Hematopoietic multipotent progenitor cell treated with erythropoietin and hydrocortisone succinate and interleukin-3 and kit ligand, for 15 days (in vitro differentiated cells): ENCODE measurements at regions not wholly inside any gene's neighbourhood (a gene's known extent, or its start where the extent isn't known, plus 50 kb on each side); places are given as distances from the start of the nearest gene placed in this dataset.
"Not testable (repeated sequence)": the region's sequence is repeated elsewhere in the genome, so short reads cannot be mapped to it uniquely, and the experiment has no call there.

ENCODE experiments used
- DNase-seq: peaks from one replicate; pipeline ENCODE4 v3.0.0-alpha.2; 2015; ENCODE audit warnings: low spot score

DNA sequence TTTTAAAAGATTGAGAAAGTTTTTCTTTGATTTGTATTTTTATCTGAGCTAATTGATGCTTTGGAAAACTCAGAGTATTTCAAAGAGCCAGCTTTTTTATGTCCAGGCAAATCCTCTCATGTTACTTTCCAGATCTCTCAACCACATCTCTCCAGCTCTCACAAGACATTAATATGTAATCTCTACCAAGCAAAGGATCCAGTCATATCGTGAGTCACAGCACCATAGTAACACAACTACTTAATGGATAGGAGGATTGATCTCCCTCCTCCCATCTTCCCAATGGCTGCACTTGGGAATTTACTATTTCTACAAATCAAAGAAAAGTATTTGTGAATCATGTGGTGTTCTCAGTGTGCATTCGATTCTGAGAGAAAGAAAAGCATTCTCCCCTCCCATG is 63.3 kb downstream of the POU4F1 start:
- DNase-seq, result no peak

DNA sequence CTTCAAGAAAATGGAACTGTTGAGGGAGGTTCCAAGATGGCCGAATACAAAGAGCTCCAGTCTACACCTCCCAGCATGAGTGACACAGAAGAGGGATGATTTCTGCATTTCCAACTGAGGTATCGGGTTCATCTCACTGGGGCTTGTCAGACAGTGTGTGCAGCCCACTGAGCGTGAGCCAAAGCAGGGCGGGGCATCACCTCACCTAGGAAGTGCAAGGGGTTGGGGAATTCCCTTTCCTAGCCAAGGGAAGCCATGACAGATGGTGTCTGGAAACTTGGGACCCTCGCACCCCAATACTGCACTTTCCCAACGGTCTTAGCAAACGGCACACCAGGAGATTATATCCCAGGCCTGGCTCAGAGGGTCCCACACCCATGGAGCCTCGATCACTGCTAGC is 77.3 kb downstream of the POU4F1 start:
- not testable (repeated sequence) for DNase-seq

DNA sequence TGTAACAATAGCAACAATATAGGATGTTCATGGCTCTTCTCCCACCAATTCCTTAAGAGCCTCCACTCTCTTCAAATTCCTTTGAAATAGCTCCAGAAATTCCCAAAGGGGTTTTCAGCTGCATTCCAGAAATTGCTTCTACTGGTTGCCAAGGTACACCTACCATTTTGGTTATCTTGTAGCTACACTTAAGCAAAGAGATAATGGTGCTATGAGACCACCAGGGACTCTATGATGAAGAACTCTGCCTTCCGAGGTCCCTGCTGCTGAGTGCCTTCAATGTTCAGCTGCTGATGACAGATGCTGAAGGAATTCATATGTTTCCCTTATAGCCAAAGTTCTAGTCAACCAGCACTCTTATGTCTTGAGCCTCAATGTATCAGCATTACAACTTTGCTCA is 78.4 kb downstream of the POU4F1 start:
- DNase-seq, result no peak

DNA sequence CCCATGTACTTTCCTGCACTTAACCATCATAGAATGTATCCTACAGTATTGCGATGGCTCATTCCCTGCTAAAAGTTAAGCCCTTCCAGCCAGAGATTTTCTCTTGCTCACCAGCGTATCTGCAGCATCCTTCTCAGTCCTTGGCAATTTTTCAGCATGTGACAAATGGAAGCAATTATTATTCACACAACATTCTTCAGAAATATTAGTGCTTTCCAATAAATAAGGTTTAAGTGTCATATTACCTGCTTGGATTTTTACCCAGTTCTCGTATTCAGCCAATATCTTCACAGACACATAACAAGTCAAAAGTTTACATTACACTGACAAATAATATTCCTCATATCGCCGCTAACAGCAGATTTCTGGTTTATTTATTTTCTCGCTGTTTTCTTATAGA is 82.3 kb downstream of the POU4F1 start:
- no peak for DNase-seq

DNA sequence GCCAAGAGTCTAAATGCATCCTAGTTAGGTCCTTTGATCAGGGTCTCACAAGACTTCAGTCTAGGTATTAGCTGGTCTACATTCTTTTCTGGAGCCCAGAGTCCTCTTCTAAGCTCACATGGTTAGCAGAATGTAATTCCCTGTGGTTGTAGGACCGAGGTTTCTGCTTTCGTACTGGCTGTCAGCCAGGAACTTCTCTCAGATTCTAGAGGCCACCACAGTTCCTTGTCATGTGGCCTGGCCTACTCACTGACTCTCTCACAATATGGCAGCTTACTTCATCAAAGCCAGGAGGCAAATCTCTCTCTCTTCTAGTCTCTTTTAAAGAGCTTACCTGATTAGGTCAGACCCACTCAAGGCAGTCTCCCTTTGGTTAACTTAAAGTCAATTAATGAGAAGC is 82.9 kb downstream of the POU4F1 start:
- no peak for DNase-seq

DNA sequence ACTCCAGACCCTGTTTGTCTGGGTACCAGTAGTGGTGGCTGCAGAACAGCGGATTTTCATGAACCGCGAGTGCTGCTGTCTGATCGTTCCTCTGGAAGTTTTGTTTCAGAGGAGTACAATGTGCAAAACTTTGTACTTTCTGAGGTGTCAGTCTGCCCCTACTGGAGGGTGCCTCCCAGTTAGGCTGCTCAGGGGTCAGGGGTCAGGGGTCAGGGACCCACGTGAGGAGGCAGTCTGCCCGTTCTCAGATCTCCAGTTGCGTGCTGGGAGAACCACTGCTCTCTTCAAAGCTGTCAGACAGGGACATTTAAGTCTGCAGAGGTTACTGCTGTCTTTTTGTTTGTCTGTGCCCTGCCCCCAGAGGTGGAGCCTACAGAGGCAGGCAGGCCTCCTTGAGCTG is 84.9 kb downstream of the POU4F1 start:
- not testable (repeated sequence) for DNase-seq

DNA sequence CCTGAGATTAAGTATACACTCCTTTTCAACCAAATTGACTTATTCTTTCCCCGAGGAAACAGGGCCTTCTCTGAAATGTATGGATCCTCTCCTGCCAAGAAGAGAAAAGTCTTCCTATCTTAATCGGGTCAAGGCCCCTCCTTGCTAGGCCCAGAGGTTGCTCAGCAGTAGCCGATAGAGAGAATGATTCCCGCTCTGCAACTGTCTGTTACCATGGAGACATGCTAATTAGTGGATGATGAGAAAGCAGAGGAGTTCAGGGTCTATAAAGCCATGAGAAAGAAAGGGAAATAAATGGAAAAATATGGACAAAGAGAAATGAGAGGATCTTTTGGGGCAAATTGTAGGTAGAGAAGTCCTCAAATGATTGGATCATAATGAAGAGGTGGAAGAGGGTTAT is 103.5 kb downstream of the POU4F1 start:
- no peak for DNase-seq

DNA sequence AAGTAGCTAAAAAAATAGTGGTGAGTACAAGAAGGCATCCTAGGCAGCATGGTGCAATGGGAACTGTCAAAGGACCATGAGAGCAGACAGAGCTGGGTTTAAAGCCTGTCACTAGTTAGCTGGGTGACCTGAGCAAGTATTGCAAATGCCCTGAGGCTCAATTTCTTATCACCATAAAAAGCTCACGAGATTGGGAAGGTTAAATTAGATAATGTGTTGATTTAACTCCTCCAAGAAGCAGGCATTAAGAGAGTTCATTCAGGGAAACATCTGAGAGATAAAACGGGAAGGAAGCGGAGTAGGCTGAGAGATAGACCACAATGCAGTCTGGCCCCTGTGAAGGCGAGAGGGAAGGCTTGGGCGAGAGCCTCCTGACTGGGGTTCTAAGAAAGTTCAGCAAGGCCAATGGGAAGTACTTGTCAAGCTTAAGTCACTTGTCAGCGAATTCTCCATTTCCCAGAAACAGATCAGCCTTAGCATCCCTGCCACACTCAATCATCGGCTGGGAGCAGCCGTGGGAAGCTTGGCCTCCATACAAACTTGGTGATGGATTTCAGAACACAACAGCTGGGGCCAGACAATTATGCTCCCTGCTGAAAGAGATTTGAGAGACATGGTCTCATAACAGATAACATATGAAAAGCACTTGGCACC is 105.5 kb downstream of the POU4F1 start:
- DNase-seq, result no peak

DNA sequence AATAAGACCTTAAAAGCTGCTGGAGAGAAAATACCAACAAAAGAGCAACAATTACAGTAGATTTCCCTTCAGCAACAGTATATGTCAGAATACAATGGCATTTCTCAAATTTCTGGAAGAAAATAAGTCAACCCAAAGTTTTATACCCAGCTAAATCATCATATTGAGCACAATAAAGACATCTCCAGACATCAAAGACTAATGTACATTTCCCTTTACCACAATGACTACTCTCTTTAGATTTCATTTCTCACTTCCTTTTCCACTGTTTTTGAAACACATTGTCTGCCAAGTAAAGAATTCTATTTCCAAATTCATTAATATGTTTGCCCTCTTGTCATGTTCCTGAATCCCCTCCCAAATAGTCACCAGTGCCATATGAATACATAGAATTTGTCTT is 111.4 kb downstream of the POU4F1 start:
- DNase-seq, result no peak

DNA sequence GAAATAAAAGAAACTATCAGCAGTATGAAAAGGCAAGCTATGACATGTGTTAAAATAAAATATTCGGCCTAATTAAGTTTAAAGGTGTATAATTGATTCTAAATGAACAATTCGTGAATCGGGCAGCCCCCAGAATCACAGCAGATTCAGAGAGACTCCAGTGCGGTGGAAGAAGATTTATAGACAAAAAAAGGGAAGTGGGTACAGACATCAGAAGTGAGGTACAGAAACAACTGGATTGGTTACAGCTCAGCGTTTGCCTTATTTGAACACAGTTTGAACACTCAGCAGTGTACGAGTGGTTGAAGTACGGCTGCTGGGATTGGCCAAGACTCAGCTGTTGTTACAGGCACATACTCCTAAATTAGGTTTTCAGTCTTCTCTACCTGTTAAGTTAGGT is 113.1 kb downstream of the POU4F1 start:
- not testable (repeated sequence) for DNase-seq

DNA sequence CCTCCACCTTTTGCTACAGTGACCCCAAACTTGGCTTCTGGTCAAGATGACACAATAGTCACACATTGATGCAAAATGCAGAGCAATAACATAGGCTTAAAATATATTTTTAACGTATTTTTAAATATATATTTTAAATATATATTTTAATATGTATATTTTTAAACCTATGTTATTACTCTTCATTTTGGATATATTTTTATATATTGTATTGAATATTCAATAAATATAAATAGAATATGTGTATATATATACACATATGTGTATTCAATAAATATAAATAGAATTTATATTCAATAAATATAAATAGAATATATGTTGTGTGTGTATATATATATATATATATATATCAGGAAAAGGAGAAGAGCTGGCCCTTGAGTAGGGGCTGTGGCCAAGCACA is 115.6 kb downstream of the POU4F1 start:
- no peak for DNase-seq

DNA sequence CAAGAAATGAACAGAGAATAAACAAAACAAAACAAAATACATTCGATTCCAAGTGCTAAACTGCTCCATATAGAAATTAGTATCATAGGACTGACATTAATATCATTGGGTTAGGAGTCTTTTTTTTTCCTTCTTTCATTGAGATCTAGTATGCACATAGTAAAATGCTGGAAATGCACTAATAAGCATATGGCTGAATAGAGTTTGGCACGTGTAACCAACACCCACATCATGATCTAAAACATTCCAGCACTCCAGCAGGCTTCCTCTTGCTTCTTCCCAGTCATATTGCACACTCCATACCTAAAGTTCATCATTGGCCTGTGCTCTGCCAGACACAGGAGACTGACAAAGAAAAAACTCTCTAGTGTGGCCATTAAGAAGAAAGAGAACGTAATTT is 117.5 kb downstream of the POU4F1 start:
- no peak for DNase-seq

DNA sequence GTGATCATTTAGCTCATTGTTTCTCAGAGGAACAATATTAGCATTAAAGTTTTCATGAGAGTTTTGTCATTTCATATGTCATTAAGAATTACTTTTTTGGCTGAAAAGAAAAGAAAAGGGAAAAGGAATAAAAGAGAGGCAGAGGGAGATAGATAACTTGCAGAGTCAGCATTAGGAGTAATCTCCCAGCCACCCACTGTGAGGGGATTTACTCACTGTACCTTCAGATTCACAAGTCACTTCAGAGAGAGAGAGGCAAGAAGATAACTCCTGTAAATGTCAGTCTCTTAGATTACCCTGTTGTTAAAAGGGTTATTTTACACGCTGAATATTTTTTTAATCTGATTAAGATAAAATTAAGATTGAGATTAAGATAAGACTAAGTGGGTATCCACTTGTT is 125.2 kb downstream of the POU4F1 start:
- no peak for DNase-seq

DNA sequence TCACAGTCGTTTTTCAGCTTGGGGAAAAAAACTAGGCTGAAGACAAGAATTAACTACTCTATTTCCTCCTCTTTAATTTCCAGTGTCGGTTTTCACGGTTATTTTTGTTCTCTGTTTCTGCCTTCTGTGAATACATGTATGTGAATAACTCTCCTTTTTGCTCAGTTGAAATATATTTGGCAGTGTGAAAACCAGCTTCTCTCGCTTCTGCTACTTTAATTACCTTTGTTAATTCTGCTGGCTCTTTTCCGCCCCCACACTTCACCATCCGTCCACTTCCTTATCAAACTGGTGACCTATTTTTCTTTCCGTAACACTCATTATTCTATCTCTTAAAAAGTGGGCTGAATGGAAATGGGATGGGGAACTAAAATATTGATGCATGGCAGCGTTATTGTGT is 126.4 kb downstream of the POU4F1 start:
- DNase-seq, result no peak

DNA sequence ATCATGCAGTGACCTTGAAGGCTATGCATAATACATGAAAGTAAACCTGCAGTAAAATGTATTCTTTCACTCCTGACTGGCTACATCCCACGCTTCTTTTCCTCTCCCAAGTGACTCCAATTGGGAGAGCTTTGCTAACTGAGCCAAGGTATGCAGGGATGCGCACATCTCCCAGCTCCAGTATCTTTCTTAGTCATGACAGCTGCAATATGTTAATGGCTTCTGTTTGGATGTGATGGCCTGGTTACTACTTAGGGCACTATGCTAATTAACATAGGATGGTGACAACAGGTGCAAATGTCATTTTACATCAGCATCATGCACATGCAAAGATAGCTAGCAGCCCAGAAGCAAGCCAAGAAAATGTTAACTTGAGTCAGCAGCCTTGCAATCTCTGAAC is 134.7 kb downstream of the POU4F1 start:
- DNase-seq, result no peak

DNA sequence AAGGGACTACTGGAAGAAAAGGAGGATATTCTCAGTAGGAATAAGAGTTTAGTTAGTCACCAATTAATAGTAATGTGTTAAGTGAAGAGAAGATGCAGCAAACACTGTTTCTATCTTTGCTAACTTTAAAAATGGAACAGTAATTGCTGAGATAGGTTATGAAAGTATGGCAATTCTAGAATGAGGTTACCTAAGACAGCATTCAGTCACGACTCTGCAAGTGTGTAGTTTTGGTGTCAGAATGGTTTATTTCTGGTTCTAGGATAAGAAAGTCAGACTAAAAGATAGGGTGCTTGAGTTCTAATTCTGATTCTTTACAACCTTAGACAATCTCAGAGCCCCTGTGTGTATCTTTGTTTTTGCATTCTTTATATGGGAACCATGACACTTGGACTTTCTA is 138.1 kb downstream of the POU4F1 start:
- DNase-seq, result no peak

DNA sequence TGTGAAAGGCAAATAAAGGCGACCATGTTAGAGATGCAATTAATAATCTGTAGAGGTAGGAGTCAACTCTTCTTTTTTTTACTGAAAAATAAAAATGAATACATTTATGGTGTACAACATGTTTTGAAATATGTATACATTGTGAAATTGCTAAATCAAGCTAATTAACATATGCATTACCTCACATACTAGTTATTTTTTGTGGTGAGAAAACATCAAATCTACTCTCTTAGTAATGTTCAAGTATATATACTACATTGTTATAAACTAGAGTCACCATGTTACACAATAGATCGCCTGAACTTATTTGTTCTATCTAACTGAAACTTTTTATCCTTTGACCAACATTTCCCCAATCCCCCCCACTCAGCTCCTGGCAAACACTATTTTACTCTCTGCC is 143.2 kb downstream of the POU4F1 start:
- no peak for DNase-seq

DNA sequence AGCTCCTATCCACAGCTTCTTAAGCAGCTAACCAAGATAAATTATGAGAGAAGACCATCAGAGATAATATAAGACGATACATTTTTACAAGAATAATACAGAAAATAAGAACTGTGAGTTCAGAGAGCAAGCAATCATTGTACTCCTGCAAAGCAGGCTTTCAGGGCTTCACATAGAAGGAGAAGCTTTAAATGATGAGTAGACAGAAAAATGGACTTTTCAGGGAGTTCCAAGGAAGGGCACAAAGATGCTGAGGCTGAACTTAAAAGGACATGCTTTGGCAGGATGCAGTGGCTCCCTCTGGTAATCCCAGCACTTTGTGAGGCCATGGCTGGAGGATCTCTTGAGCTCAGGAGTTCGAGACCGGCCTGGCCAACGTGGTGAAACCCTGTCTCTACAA is 159.5 kb downstream of the POU4F1 start:
- no peak for DNase-seq

DNA sequence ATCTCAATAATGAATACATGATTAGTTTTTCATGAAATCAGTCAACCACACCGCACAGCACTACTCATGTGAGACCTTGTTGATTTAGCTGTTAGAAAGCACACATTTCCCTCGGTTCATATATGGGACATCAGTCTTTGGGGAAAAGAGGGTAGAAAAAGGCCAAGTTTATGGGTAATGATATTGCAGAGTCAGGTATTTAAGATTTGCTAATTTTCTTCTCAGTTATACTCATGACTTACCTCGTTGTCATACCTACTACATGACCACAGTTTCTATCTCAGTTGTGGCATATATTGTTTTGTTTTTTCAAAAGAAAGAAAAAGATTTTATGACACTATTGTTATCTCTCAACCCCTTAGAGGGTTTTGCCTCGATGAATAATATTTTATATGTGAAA is 165.6 kb downstream of the POU4F1 start:
- no peak for DNase-seq

DNA sequence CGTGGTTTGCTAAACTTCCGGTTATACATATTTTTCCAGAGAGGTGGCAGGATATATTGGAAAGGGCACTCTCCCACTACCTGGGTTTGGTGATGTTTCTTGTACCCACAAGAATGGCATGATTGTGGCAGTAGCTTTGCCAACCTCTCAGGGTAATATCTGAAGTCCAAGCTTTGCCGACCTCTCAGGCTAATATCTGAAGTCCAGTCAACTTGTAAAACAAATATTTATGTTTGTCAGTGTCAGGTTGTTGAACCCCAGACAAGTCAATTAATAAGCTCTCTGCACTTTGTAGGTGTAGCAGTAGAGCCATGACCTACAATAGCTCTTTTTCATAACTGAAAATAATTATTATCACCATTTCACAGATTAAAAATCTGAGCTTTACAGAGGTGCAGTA is 167.0 kb downstream of the POU4F1 start:
- no peak for DNase-seq

DNA sequence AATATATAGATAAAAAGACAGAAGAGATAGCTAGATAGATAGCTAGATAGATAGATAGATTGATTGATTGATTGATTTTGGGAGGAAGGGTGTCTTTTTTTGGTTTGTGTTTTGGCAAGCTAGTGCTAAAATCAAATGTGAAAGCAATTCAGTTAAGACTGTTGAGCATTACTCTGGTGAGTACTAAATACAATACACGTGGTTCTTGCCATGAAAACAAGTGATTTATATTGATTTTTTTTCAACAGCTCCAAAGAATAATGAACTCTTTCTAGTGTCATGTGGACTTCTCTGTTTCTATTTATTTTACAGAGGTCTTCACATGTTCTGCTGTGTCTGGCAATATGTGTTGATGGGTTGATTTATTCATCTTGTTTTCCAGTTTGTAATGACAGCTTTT is 172.0 kb downstream of the POU4F1 start:
- no peak for DNase-seq

DNA sequence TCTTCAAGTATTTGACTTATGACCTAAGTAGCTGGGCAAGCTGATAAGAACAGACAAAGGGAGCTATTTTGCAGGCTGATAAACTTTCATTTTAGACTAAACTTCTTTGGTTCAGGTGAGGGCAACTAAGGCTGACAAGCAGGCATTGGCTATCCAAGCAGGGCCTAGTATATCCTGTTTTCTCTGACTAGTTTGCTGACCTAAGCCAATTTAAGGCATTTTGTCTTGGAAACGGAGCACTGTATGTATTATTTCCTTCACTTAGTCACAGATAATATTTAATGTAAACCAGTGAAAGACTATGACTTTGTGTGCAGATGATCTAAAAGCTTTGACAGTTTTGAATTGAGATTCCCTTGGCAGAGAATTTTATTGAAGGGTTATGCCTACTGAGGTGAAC is 172.5 kb downstream of the POU4F1 start:
- no peak for DNase-seq

DNA sequence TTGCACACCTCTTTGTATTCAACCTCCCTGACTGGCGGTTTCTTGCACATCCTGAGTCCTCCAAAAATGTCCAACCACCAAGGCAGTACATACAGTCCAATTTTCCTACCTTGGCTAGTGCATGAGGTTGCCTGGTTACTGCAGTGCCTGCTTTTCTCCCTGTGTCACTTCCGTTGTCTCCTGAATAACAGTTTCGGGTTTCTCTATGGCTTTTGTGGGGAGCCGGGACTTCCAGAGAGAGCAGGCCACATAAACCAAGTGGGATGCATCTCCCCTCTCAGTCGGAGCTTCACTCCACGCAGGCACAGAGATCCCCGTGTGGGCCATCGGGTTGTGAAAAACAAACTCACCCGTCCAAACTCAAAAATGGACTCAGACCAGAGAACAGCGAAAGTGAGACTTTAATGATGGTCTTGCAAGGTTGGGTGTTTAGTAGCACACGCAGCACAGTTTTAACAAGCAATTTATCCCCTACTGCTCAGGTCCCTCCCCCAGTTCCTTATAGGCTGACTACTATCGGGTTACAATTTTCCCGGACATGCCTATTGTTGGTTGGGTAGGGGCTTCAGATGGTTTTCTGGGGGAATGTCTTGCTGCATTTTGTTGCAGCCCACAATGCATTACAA is 173.1 kb downstream of the POU4F1 start:
- no peak for DNase-seq

DNA sequence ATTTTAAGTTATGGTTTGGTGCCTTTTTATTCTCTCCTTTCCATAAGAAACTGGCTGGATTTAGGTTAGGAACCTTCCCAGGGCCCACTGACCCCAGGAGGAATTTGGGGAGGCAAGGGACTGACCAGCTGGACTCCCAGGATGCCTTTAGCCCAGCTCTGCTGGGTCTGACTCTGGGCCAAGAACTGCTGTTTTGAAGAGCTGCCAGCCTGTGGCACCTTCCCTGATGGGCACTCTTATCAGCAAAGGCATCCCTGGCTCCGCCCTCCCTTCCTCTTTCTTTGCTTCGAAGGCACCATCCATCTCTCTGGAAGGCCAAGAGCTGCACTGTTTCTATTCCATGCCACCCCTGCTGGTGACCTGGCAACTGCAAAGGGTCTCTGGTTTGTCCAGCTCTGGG is 174.7 kb downstream of the POU4F1 start:
- no peak for DNase-seq
